Stimulated activated CD4-positive, alpha-beta T cell treated with anti-CD3 and anti-CD28 coated beads, Interleukin-15, amount 100 ng/mL, for 1 hour (primary cell): ENCODE measurements at regions not wholly inside any gene's neighbourhood (a gene's known extent, or its start where the extent isn't known, plus 50 kb on each side); places are given as distances from the start of the nearest gene placed in this dataset.

Experiments
- DNase-seq, 2 donors: peaks; one replicate each; pipeline ENCODE4 v3.0.0-alpha.2; 2020; ENCODE audit warnings: low read depth in 1 of 2, low spot score in 1 of 2

DNA sequence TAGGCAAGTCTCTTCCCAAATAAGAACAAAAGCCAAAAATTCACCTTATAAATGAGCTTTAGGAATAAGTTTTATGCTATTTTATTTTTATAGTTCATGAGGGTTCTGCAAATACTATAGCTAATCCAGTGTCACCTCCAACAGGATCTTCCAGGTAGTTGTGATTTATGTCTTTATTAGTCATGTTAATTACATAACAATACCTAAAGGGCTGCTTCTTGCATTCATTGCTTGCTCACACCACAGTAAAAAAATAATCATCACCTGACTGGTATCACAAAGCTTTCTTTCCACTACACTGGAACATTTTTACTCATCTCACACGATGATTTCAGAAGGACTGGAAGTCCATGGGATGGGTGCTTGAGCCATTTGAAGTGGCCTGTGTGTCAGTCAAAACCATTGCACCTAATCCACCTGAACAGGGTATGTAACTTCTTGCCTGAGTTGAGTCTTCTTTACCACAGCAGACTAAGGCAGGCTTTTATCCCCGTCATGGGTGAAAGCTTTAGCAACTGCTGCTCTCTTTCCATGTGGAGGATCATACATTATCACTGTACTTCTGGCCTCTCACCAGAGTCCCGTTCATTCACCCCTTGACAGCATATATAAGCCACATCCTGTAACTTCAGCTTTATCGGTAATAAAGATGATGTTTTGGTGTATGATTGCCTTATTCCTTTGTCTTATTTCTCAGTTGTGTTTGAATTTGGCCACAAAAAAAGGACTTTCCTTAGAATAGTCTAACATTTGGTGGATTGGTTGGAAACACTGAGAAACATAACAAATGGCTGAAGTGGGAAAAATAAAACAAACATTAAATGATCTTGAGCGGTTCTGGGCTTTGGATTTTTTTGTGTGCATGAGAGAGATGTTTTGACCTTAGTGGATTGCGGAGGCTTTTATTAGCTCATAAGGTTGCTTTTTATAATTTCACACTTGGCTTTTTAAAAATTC lies 382.6 kb upstream of the THBS1 start:
- no peak for DNase-seq

DNA sequence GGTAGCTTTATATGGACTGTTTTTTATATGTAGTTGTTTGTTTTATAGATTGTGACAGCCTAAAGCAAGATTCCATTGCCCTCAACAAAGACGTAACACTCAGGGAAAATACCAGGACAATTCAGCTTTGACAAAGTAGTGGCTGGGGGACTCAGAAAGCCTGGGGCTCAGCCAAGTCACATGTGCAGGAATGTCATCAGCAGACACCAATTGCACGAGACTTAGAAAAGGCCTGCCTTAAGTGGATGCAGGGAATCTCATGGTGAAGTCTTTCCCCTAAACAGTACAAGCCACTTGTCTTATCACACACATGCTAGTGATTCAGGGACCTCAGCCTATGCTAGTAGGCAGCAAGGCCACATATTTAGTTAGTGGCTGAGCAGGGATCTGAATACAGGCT lies 381.8 kb upstream of the THBS1 start:
- DNase-seq: no peak

GRCh38 chr15:39200586-39200985 lies 380.3 kb upstream of the THBS1 start:
- no peak for DNase-seq

GRCh38 chr15:39202641-39203040 lies 378.2 kb upstream of the THBS1 start:
- DNase-seq: no peak

GRCh38 chr15:39204031-39204430 lies 376.8 kb upstream of the THBS1 start:
- DNase-seq: no peak

GRCh38 chr15:39205081-39205480 lies 375.8 kb upstream of the THBS1 start:
- DNase-seq: no peak

- DNase-seq: no peak
Observed at GRCh38 chr15:39205506-39206371, 375.1 kb upstream of the THBS1 start.

DNA sequence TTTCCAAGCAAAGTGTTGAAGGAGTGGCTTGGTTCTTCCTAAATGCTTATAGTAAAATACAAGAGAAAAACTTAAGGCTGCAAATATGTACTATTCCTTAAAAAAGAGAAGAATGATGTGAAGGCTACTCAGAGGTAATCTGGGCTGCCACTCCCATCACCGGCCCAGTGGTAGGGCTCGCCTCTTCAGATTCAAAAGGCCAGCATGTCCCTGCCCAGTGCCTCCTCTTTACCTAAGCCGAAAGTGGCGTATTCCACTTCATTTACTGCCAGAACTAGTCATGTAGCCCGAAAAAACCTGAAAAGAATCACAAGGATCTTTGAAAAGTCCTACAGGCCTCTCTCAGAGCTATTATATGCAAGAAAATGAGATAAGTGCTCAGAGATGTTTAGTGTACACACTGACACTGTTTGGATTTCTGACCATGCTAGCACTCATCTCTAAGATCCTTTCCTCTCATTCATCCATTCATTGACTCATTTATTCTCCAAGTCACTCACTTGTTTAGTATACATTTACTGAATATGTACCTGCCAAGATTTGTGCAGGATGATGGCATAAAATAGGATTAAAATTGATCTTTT lies 373.3 kb upstream of the THBS1 start:
- no peak for DNase-seq

GRCh38 chr15:39208187-39208586 lies 372.7 kb upstream of the THBS1 start:
- DNase-seq: no peak

GRCh38 chr15:39209548-39210211 lies 371.2 kb upstream of the THBS1 start:
- no peak for DNase-seq

DNA sequence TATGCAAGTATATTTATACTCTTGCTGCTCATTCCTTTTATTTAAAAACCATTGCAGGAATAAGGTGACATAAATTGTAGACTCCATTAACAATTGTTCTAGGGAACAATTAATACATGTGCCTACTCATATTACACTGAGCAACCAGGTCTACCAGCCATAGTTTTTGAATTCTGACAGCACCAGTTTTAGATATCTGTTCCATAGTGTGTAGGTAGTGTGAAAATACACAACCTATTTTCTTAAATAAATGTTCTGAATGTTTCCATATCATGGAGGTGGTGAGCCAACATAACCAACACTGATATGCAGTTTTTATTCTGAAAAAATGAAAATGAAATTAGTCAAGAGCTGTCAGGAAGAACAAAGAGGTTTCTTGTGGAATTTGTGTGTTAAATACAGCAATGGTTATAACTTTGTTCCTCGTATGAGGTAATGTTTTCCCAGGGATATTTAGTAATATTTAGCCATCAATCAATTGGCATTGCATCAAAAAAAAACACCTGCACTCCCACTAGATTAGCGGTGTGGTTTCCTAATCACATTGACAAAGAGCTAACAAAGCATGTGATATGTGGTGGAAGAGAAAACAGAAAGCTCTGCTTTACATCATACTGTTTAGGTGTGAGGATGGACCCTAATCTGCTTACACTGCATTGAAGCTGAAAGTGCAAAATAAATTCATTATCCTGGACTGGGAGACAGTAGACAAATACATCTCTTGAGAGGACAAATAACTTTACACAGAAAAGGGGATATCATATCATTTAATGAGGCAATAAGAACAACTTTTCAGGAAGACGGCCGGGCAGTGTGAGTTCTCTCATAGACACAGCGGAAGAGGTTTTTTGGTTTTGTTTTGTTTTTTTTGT lies 369.5 kb upstream of the THBS1 start:
- DNase-seq: no peak

GRCh38 chr15:39213385-39213840 lies 367.5 kb upstream of the THBS1 start:
- DNase-seq: no peak

DNA sequence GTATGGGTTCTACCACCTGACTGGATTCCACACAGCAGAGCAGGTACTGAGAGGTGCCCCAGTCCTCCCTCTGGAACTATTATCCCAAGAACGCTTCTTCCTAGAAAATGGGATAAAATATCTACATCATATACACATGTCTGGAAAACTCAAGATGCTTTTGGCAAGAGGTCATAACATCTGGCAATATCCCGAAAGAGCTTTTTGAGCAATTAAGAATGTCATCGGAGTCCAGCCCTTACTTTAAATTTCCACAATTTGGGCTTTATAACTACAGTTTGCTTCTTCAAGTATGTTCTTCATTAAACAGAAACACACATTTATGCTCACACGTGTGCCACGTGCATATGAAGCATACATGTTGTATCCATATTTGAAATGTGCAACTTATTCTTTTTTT lies 365.9 kb upstream of the THBS1 start:
- DNase-seq: no peak

GRCh38 chr15:39216816-39217215 lies 364.1 kb upstream of the THBS1 start:
- no peak for DNase-seq

DNA sequence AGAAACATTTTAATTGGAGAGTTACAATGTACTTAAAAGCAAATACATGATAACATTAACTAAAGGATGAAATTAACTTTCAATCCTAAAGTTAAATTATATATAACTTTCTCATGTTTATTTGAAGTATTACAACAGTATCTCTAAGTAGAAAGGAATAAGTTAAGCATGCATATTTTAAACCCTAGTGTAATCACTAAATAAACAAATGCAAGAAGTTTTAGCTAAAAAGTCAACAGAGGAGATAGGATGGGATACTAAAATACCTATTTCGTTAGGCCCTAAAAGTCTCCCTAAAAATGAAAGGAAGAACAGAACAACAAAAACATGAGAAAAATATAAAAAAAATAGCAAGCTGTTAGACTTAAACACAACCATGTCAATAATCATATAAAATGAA lies 361.3 kb upstream of the THBS1 start:
- DNase-seq: no peak

GRCh38 chr15:39226169-39226937 lies 354.5 kb upstream of the THBS1 start:
- no peak for DNase-seq

DNA sequence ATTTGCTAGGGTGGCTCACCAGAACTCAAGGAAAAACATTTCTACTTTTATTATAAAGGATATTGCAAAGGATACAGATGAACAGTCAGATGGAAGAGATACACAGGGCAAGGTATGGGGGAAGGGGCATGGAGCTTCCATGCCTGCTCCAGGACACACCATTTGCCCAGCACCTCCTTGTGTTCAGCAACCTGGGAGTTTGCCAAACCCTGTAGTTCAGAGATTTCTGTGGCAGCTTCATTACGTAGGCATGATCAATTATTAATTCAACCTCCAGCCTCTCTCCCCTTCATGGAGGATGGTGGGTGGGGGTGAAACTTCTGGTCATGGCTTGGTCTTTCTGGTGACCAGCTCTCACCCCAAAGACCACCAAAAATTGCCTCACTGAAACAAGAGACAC lies 353.9 kb upstream of the THBS1 start:
- DNase-seq: no peak

GRCh38 chr15:39228889-39229288 lies 352.0 kb upstream of the THBS1 start:
- DNase-seq: no peak

- no peak for DNase-seq
Observed at GRCh38 chr15:39230205-39230907, 350.5 kb upstream of the THBS1 start.
